KMS-11 (cell line): ENCODE measurements at regions not wholly inside any gene's neighbourhood (a gene's known extent, or its start where the extent isn't known, plus 50 kb on each side); places are given as distances from the start of the nearest gene placed in this dataset.

Source experiments
- H2AFZ ChIP-seq: fragments of 200-600 bp; sonication (generic); 2 replicates; pipeline ENCODE4 v1.6.1; 2016; ENCODE audit warnings: antibody characterized with exemption, mixed run types, low read depth
- H3K27ac ChIP-seq: fragments of 200-600 bp; sonication (generic); 2 replicates; pipeline ENCODE4 v1.6.1; 2016; ENCODE audit warnings: mild to moderate bottlenecking, mixed run types
- H3K27me3 ChIP-seq: fragments of 200-600 bp; sonication (generic); 2 replicates; pipeline ENCODE4 v1.6.1; 2017; ENCODE audit warnings: mild to moderate bottlenecking, low read depth, mixed run types, moderate library complexity; ENCODE audit not compliant: insufficient read depth
- H3K36me3 ChIP-seq: fragments of 200-600 bp; sonication (generic); 2 replicates; pipeline ENCODE4 v1.6.1; 2017; ENCODE audit warnings: mild to moderate bottlenecking, mixed run types; ENCODE audit not compliant: insufficient read depth
- H3K4me1 ChIP-seq: fragments of 200-600 bp; sonication (generic); 2 replicates; pipeline ENCODE4 v1.6.1; 2016; ENCODE audit warnings: mild to moderate bottlenecking, low read depth, mixed run types; ENCODE audit not compliant: poor library complexity, severe bottlenecking
- H3K4me2 ChIP-seq: fragments of 200-600 bp; sonication (generic); 2 replicates; pipeline ENCODE4 v1.7.0; 2016; ENCODE audit warnings: mild to moderate bottlenecking, mixed run types
- H3K4me3 ChIP-seq: fragments of 200-600 bp; sonication (generic); IDR thresholded peaks from 2 replicates; pipeline ENCODE4 v1.6.1; 2017; ENCODE audit warnings: low read depth, low read length, mixed read lengths; ENCODE audit not compliant: insufficient read depth
- H3K79me2 ChIP-seq: fragments of 200-600 bp; sonication (generic); 2 replicates; pipeline ENCODE4 v1.6.1; 2016; ENCODE audit warnings: low read depth, mixed run types; ENCODE audit not compliant: insufficient read depth
- H3K9ac ChIP-seq: fragments of 200-600 bp; sonication (generic); 2 replicates; pipeline ENCODE4 v1.6.1; 2016; ENCODE audit warnings: mild to moderate bottlenecking, mixed run types
- H4K20me1 ChIP-seq: fragments of 200-600 bp; sonication (generic); 2 replicates; pipeline ENCODE4 v1.6.1; 2016; ENCODE audit warnings: mild to moderate bottlenecking, mixed run types; ENCODE audit not compliant: insufficient read depth
- CTCF ChIP-seq: fragments of 200-600 bp; sonication (generic); conservative IDR thresholded peaks from 2 replicates; pipeline ENCODE4 v1.6.1; 2017; ENCODE audit warnings: low read depth, mild to moderate bottlenecking, antibody characterized with exemption, low read length, moderate library complexity, mixed read lengths

GRCh38 chr2:18381386-18381785 lies 179.1 kb downstream of the RDH14 start:
- Histone ChIP-seq H3K36me3 (no peaks in the 10 kb centered on the region), H3K4me1 (peaks cover 5% of the 10 kb centered on the region), H2AFZ (no peak overlapping the region), H3K4me3 (no peak overlapping the region), H3K4me2 (no peak overlapping the region), H3K9ac (no peak overlapping the region), H4K20me1 (no peaks in the 10 kb centered on the region), H3K27me3 (no peaks in the 10 kb centered on the region), H3K79me2 (no peaks in the 10 kb centered on the region), H3K27ac (no peak overlapping the region)
- TF ChIP-seq CTCF = no peak

GRCh38 chr2:18380321-18380720 lies 180.1 kb downstream of the RDH14 start:
- no peaks in the 10 kb centered on the region for H3K27me3 ChIP-seq
- no peak overlapping the region for H3K9ac ChIP-seq
- H4K20me1 ChIP-seq = no peaks in the 10 kb centered on the region
- TF ChIP-seq CTCF = no peak
- no peak overlapping the region for H3K27ac ChIP-seq
- H3K79me2 ChIP-seq = no peaks in the 10 kb centered on the region
- H3K4me2 ChIP-seq = no peak overlapping the region
- peaks cover 5% of the 10 kb centered on the region for H3K4me1 ChIP-seq
- H3K4me3 ChIP-seq = no peak overlapping the region
- no peaks in the 10 kb centered on the region for H3K36me3 ChIP-seq
- no peak overlapping the region for H2AFZ ChIP-seq

- no peak for TF ChIP-seq CTCF
- Histone ChIP-seq H3K4me3 (no peak overlapping the region), H3K27me3 (no peaks in the 10 kb centered on the region), H3K36me3 (no peaks in the 10 kb centered on the region), H4K20me1 (no peaks in the 10 kb centered on the region), H2AFZ (no peak overlapping the region), H3K79me2 (no peaks in the 10 kb centered on the region), H3K9ac (no peak overlapping the region), H3K4me1 (peaks cover 5% of the 10 kb centered on the region), H3K27ac (no peak overlapping the region), H3K4me2 (no peak overlapping the region)
These were observed 180.6 kb downstream of the RDH14 start for GRCh38 chr2:18379870-18380269.

- Histone ChIP-seq H3K27ac (no peak overlapping the region), H3K36me3 (no peaks in the 10 kb centered on the region)
These were observed 182.3 kb downstream of the RDH14 start for GRCh38 chr2:18378020-18378653.

More at GRCh38 chr2:18378020-18378653, 182.3 kb downstream of the RDH14 start:
- H3K79me2 ChIP-seq = no peaks in the 10 kb centered on the region
- H4K20me1 ChIP-seq = no peaks in the 10 kb centered on the region
- TF ChIP-seq CTCF = peak; percentile 96
- H3K4me3 ChIP-seq = no peak overlapping the region
- H3K9ac ChIP-seq = no peak overlapping the region
- H3K4me1 ChIP-seq = peaks cover 15% of the 10 kb centered on the region
- no peaks in the 10 kb centered on the region for H3K27me3 ChIP-seq
- peak overlapping the region; percentile 4; the same call in 1 of the 2 replicates for H3K4me2 ChIP-seq
- H2AFZ ChIP-seq = no peak overlapping the region
